ENCODE measurements at regions not wholly inside any gene's neighbourhood (a gene's known extent, or its start where the extent isn't known, plus 50 kb on each side); places are given as distances from the start of the nearest gene placed in this dataset.

DNA sequence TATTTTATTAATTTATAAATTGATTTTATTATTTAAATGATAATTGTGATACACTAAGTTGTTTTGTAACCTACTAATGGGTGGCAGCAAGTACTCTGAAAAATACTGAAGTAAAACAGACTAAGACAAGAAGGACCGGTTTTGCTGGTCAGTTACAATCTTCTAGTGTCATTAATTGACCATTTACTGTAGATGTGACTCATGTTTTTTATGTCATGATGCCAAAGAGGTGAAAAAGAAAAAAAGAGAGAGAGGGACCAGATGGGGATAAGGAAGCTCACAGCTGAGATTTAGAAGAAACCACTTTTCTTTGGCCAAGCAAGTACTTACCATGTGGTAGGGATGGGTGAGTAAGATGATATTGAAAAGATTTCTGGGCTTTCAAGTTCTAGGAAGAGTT is 955.8 kb upstream of the LRRTM1 start:
- no peak for DNase-seq

DNA sequence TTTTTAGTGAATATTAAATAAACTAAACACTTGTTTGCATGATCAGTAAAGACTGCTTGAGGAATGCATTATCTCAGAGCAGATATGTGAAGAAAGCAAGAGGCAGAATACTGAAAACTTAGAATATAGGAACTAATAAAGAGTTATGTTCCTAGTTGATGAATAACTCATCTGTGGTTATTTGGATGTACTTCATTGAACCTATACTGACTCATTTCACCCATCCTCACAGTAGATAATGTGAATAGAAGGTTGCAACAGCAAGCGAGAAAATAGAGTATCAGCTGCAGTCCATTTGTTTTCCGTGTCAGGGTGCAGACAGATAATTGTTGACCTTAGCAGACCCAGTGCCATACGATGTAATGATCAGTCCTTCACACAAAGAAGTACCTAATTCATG is 945.7 kb upstream of the LRRTM1 start:
- no peak for DNase-seq

DNA sequence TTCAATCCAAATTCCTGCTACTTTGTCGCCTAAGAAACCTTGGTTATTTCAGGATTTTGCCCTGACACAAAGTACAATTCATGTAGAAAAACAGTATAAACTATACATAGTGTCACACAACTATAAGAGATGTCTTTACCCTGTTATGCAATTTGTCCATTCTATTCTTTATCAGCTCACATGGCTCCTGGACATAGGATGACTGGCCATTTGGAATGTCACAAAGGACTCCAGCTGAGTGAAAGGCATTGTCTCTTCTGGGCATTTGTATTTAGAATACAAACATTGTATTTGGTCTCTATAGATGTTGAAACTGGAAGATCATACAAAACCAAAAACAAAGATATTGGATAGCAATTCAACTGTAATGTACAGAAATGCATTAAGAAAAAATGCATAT is 944.6 kb upstream of the LRRTM1 start:
- DNase-seq, result no peak

DNA sequence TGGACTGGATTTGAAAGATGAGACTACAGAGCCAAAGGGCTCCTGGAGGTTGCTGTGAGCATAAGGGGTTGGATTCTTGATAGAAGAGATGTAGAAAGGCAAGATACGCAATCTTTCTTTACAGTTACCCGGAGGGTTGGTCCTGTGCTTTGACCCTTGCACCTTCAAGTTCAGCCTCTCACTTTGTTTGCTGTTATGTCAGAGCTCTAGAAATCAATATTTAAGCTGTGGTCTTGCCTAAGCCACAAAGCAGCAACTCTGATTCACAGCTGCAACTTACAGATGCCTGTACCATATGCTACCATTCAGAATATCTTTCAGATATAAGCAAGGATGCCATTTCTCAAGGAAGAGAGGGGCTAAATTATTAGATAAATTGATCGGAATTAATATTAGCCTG is 943.1 kb upstream of the LRRTM1 start:
- no peak for DNase-seq

DNA sequence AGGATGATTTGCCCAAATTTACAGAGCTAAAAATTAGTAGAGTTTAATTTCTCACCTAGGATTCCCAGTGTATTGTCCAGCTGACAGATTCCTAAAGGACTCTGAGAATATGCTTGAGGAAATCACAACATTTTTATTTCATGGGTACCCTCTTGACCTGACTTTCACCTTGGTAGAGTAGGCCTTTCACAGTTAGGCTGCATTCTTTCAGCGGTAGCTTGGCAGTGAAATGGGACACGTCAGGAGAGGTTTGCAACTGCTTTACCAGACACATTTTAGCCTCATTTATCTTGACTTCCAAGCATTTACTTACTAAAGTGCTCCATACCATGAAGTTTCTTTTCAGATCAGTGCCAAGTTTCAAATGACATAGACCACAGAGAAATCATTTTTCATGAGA is 937.9 kb upstream of the LRRTM1 start:
- no peak for DNase-seq

DNA sequence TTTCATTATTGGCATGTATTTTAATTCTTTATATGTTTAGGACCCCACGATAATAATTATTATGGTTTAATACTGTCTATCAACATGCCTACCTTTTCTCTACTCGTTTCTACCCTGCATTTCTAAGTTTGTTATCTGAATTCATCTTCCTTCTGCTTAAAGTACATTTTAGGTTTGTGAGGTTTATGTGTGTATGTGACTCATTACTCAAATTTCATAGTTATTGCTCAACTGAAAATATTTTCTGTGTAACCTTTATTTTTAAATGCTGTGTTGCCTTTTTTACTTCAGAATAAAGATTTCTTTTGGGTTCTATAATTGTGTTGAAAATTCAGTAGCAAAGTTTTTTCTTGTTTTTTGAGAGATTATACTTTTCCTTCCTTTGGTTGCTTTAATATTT is 933.9 kb upstream of the LRRTM1 start:
- DNase-seq, result no peak

DNA sequence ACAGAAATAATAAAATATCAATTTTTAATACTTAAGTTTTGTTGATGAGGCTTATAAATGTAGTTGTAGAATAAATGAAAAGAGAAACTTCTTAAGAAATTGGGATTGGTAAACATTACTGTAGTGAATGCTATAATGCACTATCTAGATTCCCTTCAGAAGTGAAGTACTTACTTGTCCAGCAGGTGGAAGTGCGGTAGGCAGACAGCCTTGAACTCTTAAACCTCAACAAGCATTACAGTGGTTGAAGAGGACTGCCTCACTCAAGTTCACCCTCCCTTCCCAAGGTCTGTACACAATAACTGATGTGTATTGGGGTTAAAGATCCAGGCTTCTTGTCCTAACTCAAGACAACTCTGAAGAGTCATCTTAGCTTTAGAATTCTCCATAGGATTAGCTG is 931.0 kb upstream of the LRRTM1 start:
- no peak for DNase-seq

DNA sequence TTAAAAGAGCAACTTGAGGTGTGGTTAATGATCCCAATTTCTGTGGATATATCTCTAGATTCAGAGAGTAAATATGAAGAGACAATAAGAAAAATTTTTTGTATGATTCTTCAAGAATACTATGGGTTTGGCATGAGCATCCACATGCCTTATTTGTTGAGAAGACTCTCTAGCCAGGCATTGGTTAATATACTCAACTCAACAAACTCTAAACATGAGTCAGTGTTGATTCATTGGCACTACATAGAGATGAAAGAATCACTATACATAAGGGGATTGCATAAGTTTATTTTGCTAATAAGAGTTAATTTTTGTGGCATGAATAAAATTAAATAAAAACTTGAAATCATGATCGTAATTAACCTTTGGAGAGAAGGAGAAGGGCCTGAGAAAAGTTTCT is 930.2 kb upstream of the LRRTM1 start:
- no peak for DNase-seq

DNA sequence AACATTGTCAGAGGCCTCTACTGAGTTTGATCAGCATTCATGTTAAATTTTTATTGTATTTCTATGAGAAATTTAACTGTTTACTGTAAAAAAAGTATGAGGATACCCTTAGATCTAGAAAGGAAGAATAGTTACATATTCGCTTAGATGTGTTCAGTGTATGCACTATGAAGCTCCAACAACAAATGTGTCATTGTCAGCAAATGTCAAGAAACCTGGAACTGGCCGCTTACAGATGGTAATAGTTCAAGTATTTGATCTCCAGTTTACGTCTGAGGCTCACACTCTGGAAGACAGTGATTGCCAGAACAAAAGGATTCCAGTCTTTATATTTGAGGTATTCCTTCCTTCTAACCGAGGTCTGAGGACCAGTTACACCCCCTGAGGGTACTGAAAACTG is 921.2 kb upstream of the LRRTM1 start:
- no peak for DNase-seq

DNA sequence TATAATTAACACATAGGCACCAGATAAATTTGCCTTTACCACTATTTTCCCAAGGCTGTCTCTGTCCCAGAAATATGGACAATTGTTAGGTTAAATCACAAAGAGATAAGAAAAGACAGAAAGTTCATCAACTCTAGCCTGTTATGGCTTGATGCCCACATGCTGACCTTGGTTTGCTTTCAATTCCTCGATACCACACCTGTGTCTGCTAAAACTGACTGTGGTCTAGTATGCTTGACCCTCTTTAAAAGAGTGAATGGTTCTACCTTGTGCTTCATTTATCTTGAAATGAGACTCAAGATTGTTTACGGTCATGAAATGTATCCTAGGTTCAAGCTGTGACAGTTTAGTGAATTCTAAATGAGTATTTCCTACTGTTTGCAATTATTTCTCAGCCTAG is 909.0 kb upstream of the LRRTM1 start:
- no peak for DNase-seq

DNA sequence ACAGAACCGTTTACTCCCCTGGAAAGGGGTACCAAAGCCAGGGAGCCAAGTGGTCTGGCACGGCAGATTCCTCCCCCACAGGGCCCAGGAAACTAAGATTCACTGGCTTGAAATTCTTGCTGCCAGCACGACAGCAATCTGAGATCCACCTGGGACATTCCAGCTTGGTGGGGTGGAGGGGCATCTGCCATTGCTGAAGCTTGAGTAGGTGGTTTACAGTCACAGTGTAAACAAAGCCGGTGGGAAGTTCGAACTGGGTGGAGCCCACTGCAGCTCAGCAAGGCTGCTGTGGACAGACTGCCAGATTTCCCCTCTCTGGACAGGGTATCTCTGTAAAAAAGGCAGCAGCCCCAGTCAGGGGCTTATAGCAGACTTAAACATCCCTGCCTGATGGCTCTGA is 901.7 kb upstream of the LRRTM1 start:
- no peak for DNase-seq

DNA sequence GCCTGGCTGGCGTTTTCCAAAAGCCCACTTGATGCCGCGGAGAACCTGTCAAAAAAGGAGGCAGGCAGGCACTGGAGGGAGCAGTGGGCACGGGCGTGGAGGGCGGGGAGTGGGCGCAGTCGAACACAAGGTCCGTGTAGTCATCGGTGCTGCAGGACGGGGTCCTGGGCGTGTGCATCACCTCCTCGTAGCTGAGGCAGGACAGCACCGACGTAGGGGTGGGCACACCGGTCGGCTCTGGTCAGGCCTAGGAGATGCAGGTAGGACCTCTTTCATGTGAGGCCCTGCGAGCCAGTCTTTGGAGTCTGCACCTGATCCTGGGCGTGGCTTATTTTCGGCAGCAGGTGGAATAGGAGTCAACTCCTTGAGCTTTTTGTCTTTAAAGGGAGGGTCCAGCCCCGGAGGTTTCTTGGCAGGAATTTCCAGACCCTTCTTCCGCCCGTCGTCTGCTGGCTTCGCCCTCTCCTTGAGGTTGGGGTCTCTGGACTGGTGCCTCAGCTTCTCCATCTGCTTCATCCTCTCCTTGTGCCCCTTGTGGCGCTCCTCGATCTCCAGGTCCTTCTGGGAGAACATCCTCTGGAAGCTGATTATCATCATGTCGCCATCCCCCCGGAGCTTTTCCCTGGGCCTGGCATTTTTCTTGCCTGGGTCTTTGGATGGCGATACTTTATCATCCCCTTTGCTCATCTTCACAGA is 892.5 kb upstream of the LRRTM1 start:
- DNase-seq, result no peak

DNA sequence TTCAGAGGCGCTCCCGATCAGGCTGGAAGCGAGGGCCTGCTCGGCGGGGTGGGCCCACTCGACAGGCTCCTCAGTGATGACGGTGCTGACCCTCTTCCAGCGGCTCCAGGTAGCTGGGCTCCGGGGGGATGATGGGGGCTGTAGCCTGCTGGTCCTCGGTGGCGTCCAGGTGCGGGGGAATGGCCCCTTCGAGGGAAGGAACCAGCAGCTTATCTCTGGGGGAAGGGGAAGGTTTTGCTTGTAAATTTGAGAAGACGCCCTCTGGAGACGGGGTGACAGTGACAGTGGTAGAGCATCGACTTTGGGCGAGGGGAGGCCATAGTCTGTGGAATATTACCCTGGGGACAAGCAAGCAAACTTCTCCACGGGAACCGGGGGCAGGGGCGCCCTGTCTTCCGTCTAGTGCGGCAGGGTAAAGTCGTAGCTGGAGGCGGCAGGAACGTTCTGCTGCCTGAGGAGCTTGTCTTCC is 891.9 kb upstream of the LRRTM1 start:
- DNase-seq, result no peak

DNA sequence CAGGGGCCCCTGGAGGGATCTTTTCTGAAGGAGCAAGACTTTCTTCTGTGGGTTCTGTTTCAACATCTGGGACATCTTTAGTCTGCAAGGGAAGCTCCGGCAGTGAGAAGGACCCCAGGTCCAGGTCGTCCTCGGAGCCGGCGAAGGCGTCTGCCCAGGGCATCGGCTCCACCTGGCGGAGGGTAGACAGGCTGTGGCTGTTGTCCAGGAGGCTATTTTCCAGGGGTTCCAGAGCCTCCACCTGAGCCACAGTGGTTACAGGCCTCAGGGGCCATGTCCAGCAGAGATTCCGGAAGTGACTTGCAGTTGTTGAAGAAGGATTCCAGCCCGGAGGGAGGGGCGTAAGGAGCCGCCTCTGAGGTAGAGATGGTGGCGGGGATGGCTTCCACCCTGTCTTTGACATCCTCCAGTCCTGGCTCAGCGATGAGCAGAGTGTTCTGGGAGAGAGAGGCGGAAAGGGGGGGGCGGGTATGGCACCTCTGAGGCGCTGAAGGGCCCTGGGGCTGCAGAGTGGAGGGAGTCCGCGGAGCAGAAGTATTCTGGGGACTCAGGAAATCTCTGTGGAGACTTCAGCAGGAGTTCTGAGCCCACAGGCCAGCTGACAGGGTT is 891.3 kb upstream of the LRRTM1 start:
- no peak for DNase-seq

DNA sequence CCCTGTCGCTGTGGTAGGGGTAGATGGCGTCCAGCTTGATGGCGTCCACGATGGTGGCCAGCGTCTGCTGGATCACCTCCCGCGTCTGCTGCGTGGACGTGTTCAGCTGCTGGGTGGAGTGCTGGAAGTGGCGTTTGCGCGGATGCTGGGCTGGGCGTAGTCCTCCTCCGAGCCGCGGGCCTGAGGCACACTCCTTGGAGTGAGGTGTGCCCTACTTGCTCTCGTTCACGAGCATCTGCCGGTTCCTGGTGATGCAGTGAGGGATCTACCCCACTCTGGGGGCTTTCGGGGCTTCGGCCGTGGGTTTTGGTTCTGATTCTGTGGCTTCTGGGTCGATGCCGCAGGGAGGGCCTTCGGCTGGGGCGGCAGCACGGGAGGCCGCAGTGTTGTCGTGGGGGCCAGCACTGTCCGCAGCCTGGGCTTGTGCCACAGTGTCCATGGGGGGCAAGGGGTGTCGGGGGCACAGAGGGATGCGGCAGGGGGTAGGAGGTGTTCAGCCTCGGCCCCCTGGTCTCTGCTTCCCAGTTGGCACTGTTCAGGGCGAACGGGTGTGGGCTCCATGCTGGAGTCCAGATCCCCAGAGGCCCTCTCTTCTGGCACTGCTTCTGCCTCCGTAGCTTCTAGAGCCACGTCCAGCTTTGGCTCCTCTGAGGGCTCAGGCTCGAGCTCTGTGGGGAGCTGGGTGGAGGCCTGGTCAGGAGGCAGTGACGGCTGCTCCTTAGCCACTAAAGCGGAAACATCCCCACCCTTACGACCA is 890.6 kb upstream of the LRRTM1 start:
- no peak for DNase-seq

DNA sequence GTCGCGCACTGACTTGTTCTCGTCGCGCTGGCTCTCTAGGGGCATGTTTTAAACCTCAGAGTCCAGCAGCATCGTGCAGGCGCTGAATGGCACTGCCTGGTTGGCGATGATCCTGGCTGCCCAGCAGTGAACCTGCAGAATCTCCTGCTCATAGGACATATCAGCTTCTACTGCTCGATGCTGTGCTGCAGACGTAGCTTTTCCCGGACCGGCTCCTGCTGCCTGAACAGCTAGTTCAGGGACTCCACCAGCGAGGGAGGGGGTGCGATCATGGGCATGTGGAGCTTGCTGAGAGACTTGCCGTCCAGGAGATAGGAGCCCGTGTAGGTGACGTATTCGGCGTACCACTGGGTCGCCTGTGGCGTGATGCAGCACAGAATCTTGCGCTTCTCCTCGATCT is 890.0 kb upstream of the LRRTM1 start:
- DNase-seq, result no peak

DNA sequence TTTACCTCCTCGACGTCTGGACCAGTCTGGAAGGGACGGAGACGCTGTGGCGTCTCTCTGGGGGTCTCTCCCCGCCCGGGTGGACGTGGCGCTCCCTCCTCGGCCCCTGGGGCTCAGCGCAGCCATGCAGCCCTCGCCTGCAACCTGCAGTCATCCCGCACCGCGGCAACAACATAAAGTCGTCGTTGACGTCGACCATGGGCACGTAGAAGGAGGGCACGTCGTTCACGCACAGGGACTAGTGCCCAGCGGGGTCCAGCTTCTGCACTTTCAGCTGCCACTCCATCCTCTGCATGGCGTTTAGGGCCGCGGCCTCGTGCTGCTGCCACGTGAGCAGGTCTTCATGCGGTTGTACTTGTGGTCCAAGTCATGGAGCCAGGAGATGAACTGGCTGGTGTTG is 889.6 kb upstream of the LRRTM1 start:
- DNase-seq, result no peak

DNA sequence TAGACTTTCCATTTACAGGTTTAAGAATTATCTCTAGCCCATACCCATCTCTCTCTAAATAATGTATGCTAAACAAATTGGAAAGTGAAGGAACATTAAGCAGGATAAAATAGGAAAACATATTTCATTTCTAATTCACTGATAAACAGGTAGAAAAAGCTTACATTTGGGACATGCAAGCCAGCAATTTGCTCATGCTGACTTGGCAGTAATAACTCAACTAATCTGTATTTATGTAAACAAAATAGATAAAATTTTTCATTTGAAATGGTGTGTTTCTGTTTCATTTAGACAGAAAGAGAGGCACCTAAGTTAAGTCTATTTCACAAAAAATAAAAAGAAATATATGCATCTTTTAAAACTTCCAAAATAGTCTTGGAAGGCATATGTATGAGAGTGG is 877.3 kb upstream of the LRRTM1 start:
- DNase-seq, result no peak

DNA sequence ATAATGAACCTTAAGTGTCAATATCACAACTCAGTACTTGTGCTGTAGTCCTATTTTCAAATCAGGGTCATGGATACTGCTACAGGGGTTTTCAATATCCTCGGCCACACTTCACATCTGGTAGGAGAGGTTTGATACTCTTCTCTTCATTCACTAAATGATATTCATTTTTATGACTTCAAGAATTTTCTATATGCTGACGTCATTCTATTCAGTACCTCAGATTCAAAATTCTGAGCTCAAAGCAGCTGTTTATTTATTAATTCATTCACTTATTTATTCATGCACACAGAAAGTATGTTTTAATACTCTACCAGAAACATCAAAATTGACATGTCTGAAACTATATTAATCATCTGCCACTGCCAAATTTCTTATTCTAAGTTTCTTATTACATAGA is 866.9 kb upstream of the LRRTM1 start:
- DNase-seq, result no peak

DNA sequence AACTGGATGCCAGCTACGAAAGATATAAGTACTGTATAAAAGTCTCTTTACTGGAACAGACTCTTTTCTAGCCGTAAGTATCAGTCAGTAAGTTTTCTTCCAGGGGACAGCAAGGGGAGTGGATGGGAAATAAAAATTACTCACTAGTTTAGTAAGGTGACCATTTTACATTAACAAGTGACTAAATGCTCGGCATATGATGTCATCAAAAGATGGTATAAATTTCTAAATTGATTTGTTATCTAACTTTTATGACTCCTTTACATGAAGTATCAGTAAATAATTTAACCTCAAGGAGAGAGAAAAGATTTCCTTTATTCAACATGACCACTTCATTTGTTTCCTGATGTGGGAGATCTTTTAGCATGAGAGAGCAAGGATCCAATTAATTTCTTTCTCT is 859.0 kb upstream of the LRRTM1 start:
- no peak for DNase-seq

DNA sequence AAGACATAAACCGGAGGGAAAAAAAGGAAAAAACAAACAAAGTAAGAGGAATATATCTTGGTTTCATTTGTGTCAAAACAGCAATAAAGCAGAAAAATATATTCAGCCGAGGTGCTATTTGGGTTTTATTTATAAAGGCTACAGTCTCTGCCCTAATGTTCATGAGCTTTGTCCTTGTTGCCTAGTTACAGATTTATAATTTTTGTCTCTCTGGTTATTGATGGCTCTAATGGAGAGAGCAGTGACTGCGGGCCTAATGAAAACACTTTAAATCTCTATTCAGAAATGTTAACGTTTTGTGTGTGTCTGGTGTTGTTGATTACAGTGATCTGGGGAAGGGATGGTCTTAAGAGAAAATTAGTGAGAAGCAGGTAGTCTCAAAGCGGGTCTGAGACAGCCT is 854.0 kb upstream of the LRRTM1 start:
- DNase-seq, result no peak

DNA sequence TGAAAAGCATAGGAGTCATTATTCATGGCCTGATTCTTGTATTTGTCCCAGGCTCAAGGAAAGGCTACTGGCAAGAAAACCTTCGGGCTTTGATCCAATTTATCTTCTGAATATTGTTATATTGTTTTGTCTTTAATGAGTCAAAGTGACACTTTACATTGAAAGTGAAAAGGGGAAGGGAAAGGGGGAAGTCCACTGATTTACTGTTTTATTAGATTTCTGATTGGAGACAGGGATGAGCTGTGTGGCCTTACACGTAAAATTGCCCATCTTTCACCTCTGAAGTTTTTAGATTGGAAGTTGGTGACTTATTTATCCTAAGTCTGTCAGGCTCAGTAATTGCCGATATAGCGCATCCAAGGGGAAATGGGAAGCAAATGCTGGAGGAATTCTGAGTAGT is 843.8 kb upstream of the LRRTM1 start:
- DNase-seq, result no peak

DNA sequence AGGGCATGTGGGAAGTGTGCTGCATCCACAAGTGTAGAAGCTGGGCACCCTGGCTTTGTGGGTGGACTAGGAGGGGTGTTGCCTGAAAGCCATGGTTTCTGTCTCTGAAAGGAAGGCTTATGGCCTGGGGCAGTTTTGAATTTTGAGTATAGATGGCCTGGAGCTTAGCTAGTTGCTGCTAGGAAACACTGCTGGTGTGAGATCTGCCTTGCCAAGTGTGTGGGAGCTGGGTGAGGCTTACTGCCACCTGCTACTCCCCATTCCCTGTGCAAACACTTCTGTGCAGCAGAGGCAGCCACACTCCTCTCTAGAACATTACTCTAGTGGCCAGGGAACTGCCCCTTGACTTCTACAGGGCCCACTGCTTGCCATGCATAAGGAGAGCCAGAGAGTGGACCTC is 831.7 kb upstream of the LRRTM1 start:
- no peak for DNase-seq

DNA sequence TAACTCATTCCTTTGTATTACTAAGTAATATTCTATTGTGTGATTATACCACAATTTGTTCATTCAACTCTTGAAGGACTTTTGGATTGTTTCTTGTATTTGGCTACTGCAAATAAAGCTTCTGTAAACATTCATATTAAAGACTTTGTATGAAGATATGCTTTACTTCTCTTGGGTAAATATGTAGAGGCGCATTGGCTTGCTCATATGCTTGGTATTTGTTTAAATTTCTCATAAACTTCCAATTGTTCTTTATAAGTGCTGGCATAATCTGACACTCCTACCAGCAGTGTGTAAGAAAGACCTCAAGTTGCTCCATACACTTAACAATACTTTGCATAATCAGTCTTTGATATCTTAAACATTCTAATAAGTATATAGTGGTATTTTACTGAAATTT is 792.8 kb upstream of the LRRTM1 start:
- DNase-seq, result no peak
